Uterus (tissue), 3 donors: ENCODE measurements at regions not wholly inside any gene's neighbourhood (a gene's known extent, or its start where the extent isn't known, plus 50 kb on each side); places are given as distances from the start of the nearest gene placed in this dataset.

ENCODE experiments used
- DNase-seq, 2 donors: peaks; one replicate each; pipeline ENCODE4 v3.0.0-alpha.2; 2019 to 2020
- H3K27ac ChIP-seq, 2 donors: fragments of 200-600 bp; sonication (generic); 1 replicate in 1 of 2; 2 replicates in 1 of 2; pipeline ENCODE4 v1.5.1; 2016 to 2018
- H3K27me3 ChIP-seq, 2 donors: fragments of 200-600 bp; sonication (generic); one replicate each; pipeline ENCODE4 v1.5.1; 2018 to 2019; ENCODE audit warnings: control low read depth in 1 of 2
- H3K36me3 ChIP-seq, 2 donors: fragments of 200-600 bp; sonication (generic); one replicate each; pipeline ENCODE4 v1.5.1; 2019; ENCODE audit warnings: control low read depth in 1 of 2
- H3K4me1 ChIP-seq, 2 donors: fragments of 200-600 bp; sonication (generic); one replicate each; pipeline ENCODE4 v1.5.1; 2018 to 2019; ENCODE audit warnings: control low read depth in 1 of 2
- H3K4me3 ChIP-seq, 2 donors: fragments of 200-600 bp; sonication (generic); 1 replicate in 1 of 2; 2 replicates in 1 of 2; pipeline ENCODE4 v1.5.1; 2018 to 2019; ENCODE audit warnings: mild to moderate bottlenecking in 1 of 2
- H3K9me3 ChIP-seq, 2 donors: fragments of 200-600 bp; sonication (generic); one replicate each; pipeline ENCODE4 v1.5.1; 2019; ENCODE audit warnings: control low read depth in 1 of 2
- POLR2A ChIP-seq, 2 donors: fragments of 450-650 bp; IDR thresholded peaks; one replicate each; pipeline ENCODE4 v1.6.1; 2016; ENCODE audit warnings: antibody characterized with exemption in 2 of 2, mild to moderate bottlenecking in 1 of 2, moderate library complexity in 1 of 2
- intact Hi-C: fragments of 100-400 bp; cut with DNase I; formaldehyde crosslinking; loops from one replicate; pipeline ENCODE4 v1.15.1; 2023; ENCODE audit warnings: low total_unique reads
- TF ChIP-seq, protein P1 (sequence below), 4 experiments: fragments of 200-600 bp in 2 of 4; fragments of 450-650 bp in 2 of 4; sonication (generic) in 2 of 4; IDR thresholded peaks; one replicate each; pipeline ENCODE4 v1.5.1; 2016 to 2019; ENCODE audit warnings: antibody characterized with exemption in 4 of 4, mild to moderate bottlenecking in 2 of 4, moderate library complexity in 1 of 4
- donor health status: DM: yes; HTN: yes; CAD: no.

DNA sequence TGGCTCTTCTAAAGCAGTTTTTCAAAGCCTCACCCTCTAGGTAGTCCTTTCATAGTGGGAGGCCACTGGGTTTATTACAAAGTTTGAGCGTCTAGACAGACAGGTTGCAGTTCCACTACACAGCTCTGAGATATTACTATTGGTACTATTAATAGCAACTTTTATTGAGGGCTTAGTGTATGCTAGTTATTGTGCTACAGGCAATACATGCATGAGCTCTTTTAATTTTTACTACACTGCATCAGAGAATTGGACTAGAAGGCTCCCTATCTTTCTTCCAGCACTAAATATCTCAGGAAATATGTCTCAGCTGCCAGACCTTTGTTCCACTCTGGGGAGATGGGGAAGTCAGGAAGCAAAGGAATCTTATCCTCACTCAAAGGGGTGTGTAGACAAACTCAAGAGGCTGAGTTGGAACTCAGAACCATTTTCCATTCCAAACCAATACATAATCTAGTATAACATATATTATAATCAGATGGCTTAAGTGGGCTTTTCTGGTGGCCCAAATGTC is 161.8 kb upstream of the SLC38A2 start:
- TF ChIP-seq, protein P1, sequence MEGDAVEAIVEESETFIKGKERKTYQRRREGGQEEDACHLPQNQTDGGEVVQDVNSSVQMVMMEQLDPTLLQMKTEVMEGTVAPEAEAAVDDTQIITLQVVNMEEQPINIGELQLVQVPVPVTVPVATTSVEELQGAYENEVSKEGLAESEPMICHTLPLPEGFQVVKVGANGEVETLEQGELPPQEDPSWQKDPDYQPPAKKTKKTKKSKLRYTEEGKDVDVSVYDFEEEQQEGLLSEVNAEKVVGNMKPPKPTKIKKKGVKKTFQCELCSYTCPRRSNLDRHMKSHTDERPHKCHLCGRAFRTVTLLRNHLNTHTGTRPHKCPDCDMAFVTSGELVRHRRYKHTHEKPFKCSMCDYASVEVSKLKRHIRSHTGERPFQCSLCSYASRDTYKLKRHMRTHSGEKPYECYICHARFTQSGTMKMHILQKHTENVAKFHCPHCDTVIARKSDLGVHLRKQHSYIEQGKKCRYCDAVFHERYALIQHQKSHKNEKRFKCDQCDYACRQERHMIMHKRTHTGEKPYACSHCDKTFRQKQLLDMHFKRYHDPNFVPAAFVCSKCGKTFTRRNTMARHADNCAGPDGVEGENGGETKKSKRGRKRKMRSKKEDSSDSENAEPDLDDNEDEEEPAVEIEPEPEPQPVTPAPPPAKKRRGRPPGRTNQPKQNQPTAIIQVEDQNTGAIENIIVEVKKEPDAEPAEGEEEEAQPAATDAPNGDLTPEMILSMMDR (IDR thresholded peaks at IDR 0.05): no peak
- TF ChIP-seq POLR2A (IDR thresholded peaks at IDR 0.05): no peak
- Histone ChIP-seq H3K9me3 (no peaks in the 10 kb centered on the region), H3K36me3 (no peaks in the 10 kb centered on the region), H3K27ac (peak overlapping the region; percentile 62 to 63), H3K4me3 (no peak overlapping the region), H3K4me1 (peaks cover 0 to 7% of the 10 kb centered on the region in 2 donors), H3K27me3 (no peaks in the 10 kb centered on the region)
- intact Hi-C loops: no loop called here
- no peak for DNase-seq

DNA sequence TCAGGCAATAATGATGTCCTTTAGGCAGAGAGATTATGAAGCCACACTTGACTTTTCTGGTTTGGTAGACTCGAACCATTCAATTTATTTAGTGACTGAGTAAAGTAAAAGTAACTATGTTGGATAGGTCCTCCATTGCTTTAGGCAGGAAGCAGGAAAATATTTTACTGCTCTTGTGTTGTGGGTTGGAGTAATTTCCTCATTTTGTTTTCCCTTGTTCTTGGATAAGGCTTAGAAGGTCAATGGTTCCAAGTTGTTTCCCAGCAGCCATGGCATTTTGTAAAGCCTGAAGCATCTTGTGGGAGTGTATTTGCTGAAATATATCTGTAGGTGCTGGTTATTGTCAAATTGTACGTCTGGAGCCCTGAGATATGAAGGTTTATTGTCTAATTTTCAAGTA is 161.2 kb upstream of the SLC38A2 start:
- no peaks in the 10 kb centered on the region for H3K36me3 ChIP-seq
- no peak for DNase-seq
- H3K4me3 ChIP-seq: no peak overlapping the region
- no peaks in the 10 kb centered on the region for H3K27me3 ChIP-seq
- intact Hi-C loops: no loop called here
- H3K4me1 ChIP-seq: peaks cover 0 to 7% of the 10 kb centered on the region in 2 donors
- no peaks in the 10 kb centered on the region for H3K9me3 ChIP-seq
- TF ChIP-seq POLR2A (IDR thresholded peaks at IDR 0.05): no peak
- H3K27ac ChIP-seq: peak overlapping the region; percentile 62 to 63

GRCh38 chr12:46531804-46532203 is 159.2 kb upstream of the SLC38A2 start:
- intact Hi-C loops: no loop called here
- DNase-seq: no peak
- H3K9me3 ChIP-seq: no peaks in the 10 kb centered on the region
- peak overlapping the region in 1 of 2 donors; percentile 9 for H3K27ac ChIP-seq
- H3K36me3 ChIP-seq: no peaks in the 10 kb centered on the region
- TF ChIP-seq, protein P1 (IDR thresholded peaks at IDR 0.05): no peak
- TF ChIP-seq POLR2A (IDR thresholded peaks at IDR 0.05): no peak
- no peaks in the 10 kb centered on the region for H3K27me3 ChIP-seq
- H3K4me3 ChIP-seq: no peak overlapping the region
- peaks cover 0 to 7% of the 10 kb centered on the region in 2 donors for H3K4me1 ChIP-seq

DNA sequence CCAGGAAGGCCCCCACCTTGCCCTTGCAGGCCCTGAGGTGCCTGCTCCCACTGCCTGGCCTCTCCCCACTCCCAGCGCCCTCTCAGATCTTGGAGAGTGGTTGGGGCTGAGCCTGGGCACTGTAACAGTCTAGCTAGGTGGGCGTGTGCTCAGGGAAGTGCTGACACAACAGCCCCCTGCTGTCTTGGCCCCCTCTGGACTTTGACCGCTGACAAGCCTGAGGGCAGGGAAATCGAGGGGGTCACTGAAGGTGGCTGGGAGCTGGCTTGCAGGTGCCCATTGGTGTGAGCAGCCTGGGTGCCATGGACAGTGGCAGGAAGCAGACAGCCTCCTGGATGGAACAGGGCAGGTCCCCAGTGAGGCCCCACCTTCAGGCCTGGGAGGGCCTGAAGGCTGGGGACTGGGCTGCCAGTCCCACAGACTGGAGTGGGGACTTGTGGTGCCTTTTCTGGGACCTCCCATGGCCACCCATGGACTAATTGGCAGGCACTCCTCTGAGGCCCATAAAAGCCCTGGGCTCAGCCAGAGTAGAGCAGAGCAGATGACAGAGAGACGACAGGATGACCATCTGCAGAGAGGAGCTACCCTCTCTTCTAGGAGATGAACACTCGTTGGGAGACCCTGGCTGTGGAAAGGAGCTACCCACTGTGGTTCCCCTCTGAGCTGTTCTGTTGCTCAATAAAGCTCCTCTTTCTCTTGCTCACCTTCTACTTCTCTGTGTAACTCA is 158.6 kb upstream of the SLC38A2 start:
- Histone ChIP-seq H3K27ac (no peak overlapping the region), H3K4me1 (peaks cover 0 to 7% of the 10 kb centered on the region in 2 donors), H3K36me3 (no peaks in the 10 kb centered on the region), H3K4me3 (no peak overlapping the region), H3K9me3 (no peaks in the 10 kb centered on the region), H3K27me3 (no peaks in the 10 kb centered on the region)
- TF ChIP-seq, protein P1 (IDR thresholded peaks at IDR 0.05): no peak
- no peak for TF ChIP-seq POLR2A (IDR thresholded peaks at IDR 0.05)
- intact Hi-C loops: no loop called here
- DNase-seq: no peak

DNA sequence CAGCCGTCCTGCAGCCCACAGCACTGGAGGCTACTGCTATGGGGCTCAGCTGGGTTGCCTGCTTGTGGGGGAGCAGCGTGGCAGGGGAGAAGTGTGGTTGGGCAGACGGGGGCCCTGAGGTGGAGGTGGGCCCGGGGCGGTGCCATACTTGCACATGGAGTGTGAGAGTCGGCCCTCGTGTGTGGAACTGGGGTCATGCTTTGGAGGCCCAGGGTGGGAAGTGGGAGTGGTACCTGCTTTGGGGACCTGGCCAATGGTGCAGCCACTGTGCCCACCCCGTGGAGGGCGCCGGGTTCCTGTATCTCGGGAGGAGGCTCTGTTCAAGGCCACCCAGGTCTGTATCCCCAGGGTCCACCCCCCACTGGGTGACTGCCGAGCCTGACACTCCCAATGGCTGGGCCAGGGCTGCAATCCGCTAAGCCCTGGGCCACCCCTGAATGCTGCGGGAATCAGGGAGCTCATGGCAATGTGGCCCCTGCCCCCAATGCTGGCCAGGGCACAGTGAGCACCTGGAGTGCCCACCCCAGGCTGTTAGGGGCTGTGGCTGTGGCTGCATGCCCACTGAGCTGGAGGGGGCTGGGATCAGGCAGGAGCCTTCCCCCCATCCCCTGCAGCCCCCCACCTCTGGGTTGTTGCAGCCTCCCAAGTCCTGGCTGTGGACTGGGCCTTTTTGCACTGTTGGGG is 157.9 kb upstream of the SLC38A2 start:
- intact Hi-C loops: no loop called here
- H3K9me3 ChIP-seq: no peaks in the 10 kb centered on the region
- H3K27ac ChIP-seq: no peak overlapping the region
- no peak for DNase-seq
- no peaks in the 10 kb centered on the region for H3K36me3 ChIP-seq
- peaks cover 0 to 8% of the 10 kb centered on the region in 2 donors for H3K4me1 ChIP-seq
- no peaks in the 10 kb centered on the region for H3K27me3 ChIP-seq
- H3K4me3 ChIP-seq: no peak overlapping the region
- no peak for TF ChIP-seq POLR2A (IDR thresholded peaks at IDR 0.05)
- TF ChIP-seq, protein P1 (IDR thresholded peaks at IDR 0.05): no peak
